Hematopoietic multipotent progenitor cell treated with erythropoietin and hydrocortisone succinate and interleukin-3 and kit ligand, for 6 days (in vitro differentiated cells): ENCODE measurements at regions not wholly inside any gene's neighbourhood (a gene's known extent, or its start where the extent isn't known, plus 50 kb on each side); places are given as distances from the start of the nearest gene placed in this dataset.

ENCODE experiments used
- DNase-seq: peaks from one replicate; pipeline ENCODE4 v3.0.0-alpha.2; 2015

DNA sequence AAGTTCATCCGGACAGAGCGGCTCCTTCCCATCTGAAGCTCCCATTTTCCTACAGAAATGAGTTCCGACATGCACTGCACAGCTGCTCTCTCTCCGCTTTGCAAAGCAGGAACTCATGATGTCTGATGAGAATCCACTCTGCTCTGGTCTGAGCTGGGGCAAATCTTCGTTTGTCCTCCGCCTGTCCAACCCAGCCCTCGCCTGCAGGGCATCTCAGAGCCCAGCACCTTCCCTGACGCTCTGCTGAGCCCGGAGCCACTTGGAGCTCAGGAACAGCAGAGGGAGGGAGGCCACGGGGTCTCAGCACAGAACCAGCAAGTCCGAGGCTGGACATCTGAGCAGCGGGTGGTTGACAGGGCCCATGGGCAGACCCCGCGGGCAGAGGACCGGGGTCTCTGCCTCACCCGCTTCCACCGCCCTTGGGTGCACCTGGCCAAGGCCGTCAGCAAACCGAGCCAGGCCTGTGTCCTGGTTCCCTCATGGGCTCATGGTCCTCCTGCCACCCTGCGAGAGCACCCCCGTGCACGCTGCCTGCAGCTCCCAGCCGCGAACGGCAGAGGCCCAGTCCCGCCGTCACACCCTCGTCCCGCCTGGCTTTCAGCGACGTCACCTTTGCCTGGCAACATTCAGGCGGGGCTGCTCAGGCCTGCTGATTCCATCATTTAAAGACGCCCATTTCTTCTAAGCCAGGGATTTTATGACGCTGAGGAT lies 78.5 kb upstream of the BHLHE23 start:
- no peak for DNase-seq

DNA sequence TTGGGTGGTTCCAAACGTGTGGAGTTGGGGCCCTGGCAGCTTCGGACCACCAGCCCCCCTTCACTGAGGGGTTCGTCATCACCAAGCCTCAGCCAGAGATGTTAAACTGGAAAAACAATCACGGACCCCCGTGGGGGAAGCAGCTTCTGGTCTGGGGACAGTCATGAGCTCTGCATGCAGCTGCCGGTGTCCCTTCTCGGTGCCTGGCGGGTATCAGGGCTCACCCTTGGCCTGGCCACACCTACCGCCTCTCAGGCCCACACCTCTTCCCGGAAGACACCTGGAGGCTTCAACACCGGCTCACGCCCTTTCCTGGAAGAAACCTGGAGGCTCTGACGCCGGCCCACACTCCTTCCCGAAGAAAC lies 77.8 kb upstream of the BHLHE23 start:
- DNase-seq = no peak

- DNase-seq = no peak
Observed at GRCh38 chr20:63083831-63084562, 77.2 kb upstream of the BHLHE23 start.

GRCh38 chr20:63082939-63083735 lies 76.4 kb upstream of the BHLHE23 start:
- DNase-seq = no peak

DNA sequence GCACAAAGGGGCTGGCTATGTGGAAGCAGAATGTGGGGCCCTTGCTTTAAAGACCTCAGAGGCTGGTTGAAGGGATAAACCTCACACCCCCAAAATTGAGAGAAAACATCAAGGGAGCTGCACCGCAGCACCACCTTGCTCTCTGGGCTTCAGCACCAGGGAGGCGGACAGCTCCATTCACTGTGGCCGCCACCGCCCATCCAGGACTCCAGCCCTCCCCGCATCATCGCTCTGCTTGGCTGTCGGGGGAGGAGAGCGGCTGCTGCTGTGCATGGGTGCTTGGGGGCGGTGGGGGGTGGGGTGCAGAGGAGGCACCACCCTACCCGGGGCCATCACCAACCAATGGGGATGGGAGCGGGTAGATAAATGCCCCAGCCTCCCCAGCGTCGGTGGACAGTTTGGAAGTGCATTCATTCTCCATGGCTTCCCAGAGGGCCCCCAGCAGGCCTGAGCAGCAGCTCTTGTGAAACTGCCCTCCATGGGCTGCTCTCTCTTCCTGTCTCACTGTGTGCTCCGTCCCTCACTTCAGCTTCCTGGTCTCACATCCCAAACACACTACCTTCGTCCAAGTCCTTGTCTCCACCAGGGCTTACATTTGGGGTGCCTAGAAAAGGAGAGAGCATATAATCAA lies 75.7 kb upstream of the BHLHE23 start:
- peak; percentile 74 for DNase-seq

DNA sequence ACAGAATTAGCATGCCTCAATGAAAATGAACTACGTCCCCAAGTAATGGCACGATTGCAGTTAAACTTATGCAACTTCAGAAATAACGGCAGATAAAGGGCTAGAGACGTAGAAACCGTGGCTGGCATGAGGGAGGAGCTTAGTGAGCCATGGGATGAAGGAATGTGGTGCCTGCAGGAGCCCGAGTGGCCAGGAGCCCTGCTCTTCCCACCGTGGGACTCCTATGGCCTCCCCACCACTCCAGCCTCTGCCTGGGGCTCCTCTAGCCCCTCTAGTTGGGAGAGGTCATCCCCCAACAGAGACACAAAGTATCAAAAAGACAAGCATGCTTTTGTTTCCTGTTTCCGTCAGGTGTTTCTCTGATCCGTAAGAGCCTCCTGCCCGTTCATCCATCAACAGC lies 75.1 kb upstream of the BHLHE23 start:
- no peak for DNase-seq

DNA sequence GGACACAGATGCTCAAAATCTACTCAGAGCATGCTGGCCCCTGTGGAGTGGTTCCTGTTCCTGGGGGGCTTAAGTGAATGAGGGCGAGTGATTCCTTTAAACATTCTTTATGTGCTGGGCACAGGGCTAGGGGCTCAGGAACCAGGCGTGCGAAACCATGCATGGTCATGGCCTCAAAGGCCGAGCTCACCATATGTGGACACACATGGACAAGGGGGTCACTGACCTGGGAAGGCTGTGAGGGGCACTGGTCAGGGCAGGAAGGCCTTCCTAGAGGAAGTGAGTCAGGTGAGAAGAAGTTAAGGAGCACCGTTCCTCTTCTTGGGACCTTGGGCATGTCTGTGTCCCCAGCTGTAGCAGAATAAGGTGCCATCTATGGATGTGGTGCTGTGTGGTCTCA lies 74.6 kb upstream of the BHLHE23 start:
- no peak for DNase-seq

DNA sequence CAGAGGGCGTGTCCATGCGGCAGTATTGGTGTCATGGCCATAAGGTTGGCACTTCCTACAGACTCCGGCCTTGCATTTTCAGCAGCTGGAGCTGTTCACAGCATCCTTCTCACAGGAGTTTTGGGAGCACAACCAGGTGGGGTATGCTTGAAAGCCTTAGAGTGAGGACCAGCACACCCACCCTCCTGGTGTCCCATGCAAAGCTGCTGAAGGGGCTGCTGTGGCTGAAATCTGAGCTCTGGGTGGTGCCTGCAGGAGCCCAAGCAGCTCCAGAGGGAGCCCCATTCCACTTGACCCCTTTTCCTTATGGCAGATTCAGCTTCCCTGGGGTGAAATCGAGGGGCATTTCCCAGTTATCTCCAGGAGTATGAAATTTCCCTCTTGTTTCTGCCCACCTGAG lies 74.0 kb upstream of the BHLHE23 start:
- DNase-seq = no peak

- DNase-seq = no peak
Observed at GRCh38 chr20:63080411-63080810, 73.6 kb upstream of the BHLHE23 start.

DNA sequence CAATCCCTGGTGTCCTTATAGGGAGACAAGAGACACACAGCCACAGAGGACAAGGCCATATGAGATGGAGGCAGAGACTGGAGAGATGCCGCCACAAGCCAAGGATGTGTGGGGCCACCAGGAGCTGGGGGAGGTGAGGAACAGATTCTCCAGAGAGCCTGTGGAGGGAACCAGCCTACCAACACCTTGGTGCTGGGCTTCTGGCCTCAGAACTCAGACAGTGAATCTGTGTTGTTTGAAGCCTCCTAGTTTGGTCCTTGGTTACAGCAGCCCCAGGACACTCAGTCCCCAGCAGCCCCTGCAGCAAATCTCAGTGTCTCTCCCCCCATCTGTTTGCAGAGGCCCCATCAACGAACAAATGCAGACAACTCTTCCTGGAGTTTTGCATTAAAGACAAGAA lies 73.2 kb upstream of the BHLHE23 start:
- no peak for DNase-seq

- DNase-seq = no peak
Observed at GRCh38 chr20:63077705-63078104, 70.9 kb upstream of the BHLHE23 start.

GRCh38 chr20:63076421-63076820 lies 69.7 kb upstream of the BHLHE23 start:
- DNase-seq = no peak

DNA sequence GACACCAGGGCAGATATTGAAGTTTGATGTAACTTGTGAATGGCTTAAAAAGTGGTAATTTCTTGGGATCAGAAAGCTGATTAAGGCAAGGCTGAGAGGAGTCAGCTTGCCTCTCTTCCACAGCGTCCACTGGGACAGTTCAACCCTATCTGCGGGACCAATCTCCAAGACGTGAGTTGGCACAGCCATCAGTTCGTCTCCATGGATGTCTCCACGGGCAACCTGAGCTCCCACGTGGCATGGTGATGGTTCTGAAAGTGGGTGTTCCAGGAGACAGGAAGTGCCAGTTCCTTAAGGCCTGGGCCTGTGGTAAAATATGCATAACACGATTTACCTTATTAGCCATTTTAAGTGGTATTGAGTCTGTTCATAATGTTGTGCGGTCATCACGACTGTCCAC lies 67.9 kb upstream of the BHLHE23 start:
- DNase-seq = no peak

- no peak for DNase-seq
Observed at GRCh38 chr20:63074182-63074581, 67.4 kb upstream of the BHLHE23 start.

DNA sequence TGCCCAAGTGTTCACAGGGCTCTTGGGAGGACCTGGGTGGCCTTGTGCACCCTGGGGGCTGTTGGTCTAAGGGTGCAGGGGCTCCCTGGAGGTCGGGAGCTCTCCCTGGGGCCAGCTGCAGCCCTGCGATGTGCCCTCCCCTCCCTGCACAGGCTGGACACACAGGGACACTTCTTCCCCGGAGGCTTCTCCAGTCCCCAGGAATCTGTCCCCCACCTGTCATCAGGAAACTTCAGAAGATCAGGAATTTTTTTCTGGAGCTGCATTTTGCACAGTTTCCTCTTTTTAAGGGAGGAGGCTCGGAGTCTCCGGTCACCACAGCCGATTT lies 66.9 kb upstream of the BHLHE23 start:
- DNase-seq = no peak

DNA sequence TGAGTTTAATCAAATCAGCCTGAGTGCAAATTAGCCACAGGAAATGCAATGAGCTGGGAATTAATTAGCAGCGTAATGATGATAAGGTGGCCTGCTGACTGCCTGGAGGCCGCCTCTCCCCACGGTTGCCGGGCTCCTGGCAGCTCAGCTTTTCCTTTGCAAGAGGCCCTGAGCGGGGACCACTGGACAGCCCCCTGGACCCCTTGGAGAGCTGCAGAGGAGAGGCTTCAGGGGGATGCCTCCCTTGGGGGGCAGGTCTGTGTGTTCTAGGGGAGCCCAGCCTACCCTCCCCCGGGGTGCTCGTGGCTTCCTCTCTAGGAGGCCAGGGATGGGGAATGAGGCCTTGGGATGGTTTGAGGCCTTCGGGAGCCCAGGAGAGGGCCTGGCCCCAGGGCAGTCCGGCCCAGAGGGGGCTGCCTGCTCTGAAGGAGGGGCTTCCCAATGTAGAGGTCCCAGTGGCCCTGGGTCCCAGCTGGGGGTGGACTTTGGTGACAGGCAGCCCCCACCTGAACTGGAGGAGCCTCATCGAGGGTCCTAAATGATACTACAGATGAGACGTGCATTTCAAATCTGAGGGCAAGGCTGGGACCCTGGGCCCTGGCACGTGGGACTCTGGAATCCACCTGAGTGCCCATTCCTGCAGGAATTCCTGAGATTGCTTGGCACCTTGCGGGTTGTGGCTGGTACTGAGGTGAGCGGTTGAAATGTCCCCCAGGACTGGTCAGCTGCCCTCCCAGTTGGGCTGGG lies 66.4 kb upstream of the BHLHE23 start:
- DNase-seq = no peak

GRCh38 chr20:63072231-63072791 lies 65.5 kb upstream of the BHLHE23 start:
- DNase-seq = no peak

DNA sequence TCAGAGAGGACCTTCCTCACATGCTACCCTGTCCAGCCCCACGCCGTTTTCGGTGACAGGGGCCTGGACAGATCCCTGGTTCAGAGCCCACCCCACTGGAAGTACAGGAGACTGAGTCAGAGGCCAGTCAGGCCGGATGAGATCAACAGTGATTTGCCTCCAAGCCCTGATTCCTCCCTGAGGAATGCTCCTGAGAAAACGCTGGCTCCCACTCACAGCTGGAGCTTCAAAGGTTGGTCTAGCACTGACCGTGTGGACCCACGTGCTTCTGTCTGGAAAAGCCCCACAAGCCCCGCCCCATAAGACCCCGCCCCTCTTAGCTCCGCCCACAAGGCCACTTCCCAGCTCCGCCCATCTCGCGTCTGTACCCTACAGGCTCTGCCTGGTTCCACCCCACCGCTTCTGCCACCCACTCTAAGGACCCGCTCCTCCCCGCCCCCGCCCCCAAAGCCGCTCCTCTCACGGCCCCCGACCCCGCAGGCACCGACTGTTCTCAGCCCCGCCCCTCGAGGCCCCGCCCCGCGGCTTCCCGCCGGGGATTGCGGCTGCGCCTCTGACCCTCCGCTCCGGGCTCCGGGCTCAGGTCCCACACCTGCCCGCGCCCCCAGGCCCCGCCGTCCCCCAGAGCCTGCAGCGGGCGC lies 64.9 kb upstream of the BHLHE23 start:
- DNase-seq = peak; percentile 31

DNA sequence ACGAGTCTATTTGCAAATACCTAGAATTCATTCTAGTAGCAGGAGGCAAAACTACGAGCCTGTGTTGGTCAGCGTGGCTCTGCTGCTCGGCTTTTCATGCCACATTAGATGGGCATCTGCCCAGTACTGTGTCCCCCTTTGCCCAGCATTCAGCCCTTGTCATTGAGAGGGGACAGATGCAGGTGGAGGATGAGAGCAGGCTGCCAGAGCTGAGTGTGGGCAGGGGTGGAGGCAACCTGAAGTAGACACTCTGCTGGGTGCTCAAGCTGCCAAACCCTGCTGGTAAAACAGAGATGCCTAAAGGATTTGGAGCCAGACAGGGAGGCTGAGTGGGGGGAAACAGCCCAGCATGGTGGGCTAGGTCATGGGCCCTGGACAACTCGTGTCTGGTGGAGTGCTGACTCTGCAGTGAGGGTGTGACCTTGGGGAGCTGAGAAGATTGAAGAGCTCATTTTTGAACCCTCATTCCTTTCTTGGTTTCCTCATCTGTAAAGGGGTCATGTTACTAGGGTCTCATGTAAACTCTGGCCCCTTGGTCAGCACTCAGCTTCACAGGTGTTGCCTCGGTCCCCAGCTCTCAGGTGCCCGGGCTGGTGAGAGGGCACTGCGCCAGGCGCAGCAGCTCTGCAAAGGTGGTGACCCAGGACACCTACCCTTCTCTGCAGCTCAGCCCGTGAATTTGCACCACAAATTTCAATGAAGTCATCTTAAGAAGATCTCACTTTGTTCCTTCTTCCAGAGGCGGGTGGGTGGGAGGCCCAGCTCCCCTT lies 64.2 kb upstream of the BHLHE23 start:
- DNase-seq = no peak

- DNase-seq = no peak
Observed at GRCh38 chr20:63070301-63070625, 63.5 kb upstream of the BHLHE23 start.

DNA sequence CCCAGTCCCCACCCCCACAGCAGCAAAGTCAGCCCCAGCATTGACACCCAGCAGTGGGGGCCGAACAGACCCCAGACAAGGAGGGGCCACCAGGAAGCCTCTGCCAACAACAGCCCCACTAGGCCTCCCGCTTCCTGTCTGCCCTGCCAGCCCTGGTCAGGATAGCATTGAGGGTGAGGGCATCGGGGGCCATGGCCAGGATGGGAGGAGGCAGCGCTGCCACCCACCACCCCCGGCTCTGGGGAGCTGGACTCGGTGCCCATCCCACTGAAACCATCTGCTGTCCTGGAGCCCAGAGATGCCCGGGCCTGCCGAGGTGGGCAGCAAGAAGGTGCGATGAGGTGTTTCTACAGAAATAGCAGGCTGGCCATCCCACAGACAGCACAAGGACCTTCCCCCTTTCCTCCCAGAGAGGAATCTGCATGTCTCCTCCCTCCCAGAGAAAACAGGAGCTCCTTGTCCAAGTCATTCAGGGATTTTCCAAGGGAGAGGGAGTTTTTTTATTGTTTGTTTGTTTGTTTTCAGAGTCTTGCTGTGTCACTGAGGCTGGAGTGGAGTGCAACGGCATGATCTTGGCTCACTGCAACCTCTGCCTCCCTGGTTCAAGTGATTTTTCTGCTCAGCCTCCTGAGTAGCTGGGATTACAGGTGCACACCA lies 62.1 kb upstream of the BHLHE23 start:
- no peak for DNase-seq
